ENCODE measurements at regions not wholly inside any gene's neighbourhood (a gene's known extent, or its start where the extent isn't known, plus 50 kb on each side); places are given as distances from the start of the nearest gene placed in this dataset.

GRCh38 chr1:65059930-65060538 lies 88.0 kb upstream of the AK4 start:
- Histone ChIP-seq H3K79me2 (ENCODE audit: control insufficient read depth in 1 of 2, insufficient read depth in 2 of 2, low read length in 2 of 2) (peaks cover 4 to 61% of the 10 kb centered on the region in 2 experiments; a peak in 3 of 4 replicates), H3K79me1 (ENCODE audit: low read depth, low read length) (no peaks in the 10 kb centered on the region; the same call in 1 of the 2 replicates), H3K4me1 (replicated peaks in 1 of 4; ENCODE audit: control insufficient read depth in 3 of 4, insufficient read depth in 4 of 4, low read length in 3 of 4) (peaks cover 0 to 3% (median 0%) of the 10 kb centered on the region in 4 experiments; a peak in 1 of 7 replicates), H2BK12ac (ENCODE audit: low read depth, low read length) (no peak overlapping the region), H3K9me3 (ENCODE audit: insufficient read depth in 2 of 2, low read depth in 1 of 2, low read length in 1 of 2) (no peaks in the 10 kb centered on the region), H3K27ac (ENCODE audit: low read depth, low read length) (no peak overlapping the region), H3K14ac (ENCODE audit: insufficient read length) (no peak overlapping the region), H4K20me1 (replicated peaks in 1 of 2; ENCODE audit: control insufficient read depth in 1 of 2, insufficient read depth in 2 of 2, low read length in 2 of 2) (peaks cover 3 to 10% of the 10 kb centered on the region in 2 experiments), H2BK5ac (ENCODE audit: low read depth, low read length) (no peak overlapping the region), H2BK15ac (ENCODE audit: low read length) (no peak overlapping the region), H4K5ac (ENCODE audit: insufficient read length, low read depth, low read length) (no peak overlapping the region), H3K23me2 (ENCODE audit: low read depth, low read length) (no peaks in the 10 kb centered on the region), H3K4ac (replicated peaks; ENCODE audit: insufficient read length, low read depth, low read length) (no peak overlapping the region), H2AFZ (ENCODE audit: low read length) (no peak overlapping the region), H2AK5ac (ENCODE audit: low read depth, low read length) (no peak overlapping the region), H2BK120ac (replicated peaks; ENCODE audit: low read depth, low read length) (no peak overlapping the region), H2BK20ac (ENCODE audit: low read length) (no peak overlapping the region), H3K36me3 (ENCODE audit: control insufficient read depth in 2 of 4, insufficient read depth in 4 of 4, low read length in 3 of 4) (peaks cover 9 to 25% (median 17%) of the 10 kb centered on the region in 4 experiments), H3K4me2 (ENCODE audit: insufficient read depth in 1 of 2, low read depth in 2 of 2, low read length in 2 of 2) (no peak overlapping the region), H3K18ac (ENCODE audit: extremely low read depth, low read length) (no peak overlapping the region), H3K4me3 (ENCODE audit: extremely low read depth in 1 of 4, insufficient read depth in 2 of 4, low read depth in 3 of 4, low read length in 4 of 4) (no peak overlapping the region), H3K23ac (ENCODE audit: insufficient read length) (no peak overlapping the region), H3K9ac (replicated peaks in 1 of 4; ENCODE audit: extremely low read depth in 1 of 4, low read depth in 3 of 4, low read length in 3 of 4) (no peak overlapping the region), H3K27me3 (replicated peaks in 1 of 4; ENCODE audit: control insufficient read depth in 3 of 4, extremely low read depth in 1 of 4, insufficient read depth in 3 of 4, low read length in 3 of 4) (no peaks in the 10 kb centered on the region; a peak in 1 of 7 replicates), H4K8ac (ENCODE audit: extremely low read depth, insufficient read depth, low read length) (no peak overlapping the region), H4K91ac (replicated peaks; ENCODE audit: insufficient read length, low read length) (no peak overlapping the region), H3K56ac (replicated peaks; ENCODE audit: insufficient read length, low read depth, low read length) (no peak overlapping the region)
- no peak for DNase-seq (ENCODE audit: low read depth in 1 of 2, low spot score in 2 of 2)
- WGBS, 2 experiments (ENCODE audit: extremely low coverage in 1 of 2, insufficient coverage in 1 of 2, insufficient read length in 1 of 2, insufficient replicate concordance in 2 of 2, low coverage in 1 of 2, low lambda C conversion rate in 2 of 2, missing lambda C conversion rate in 1 of 2) = 67% methylated on average over 7 of the region's 7 CpGs; no CpG with 5 or more reads in 1 of the 2 experiments
- FAIRE-seq = no peak
- POLR2A ChIA-PET (ENCODE audit: partially characterized antibody) = no interaction called here
- CTCF ChIA-PET (ENCODE audit: partially characterized antibody) = interaction anchor here (0.6 to 1.5 kb wide), 13 partner anchors 8 to 676 kb away, joined by 3 to 10 read pairs (median 3); no protein-coding TSS in a partner anchor
- TF ChIP-seq TBP (IDR thresholded peaks at IDR 0.05; ENCODE audit: low read depth, low read length) (no peak), CBX5 (IDR thresholded peaks at IDR 0.05; ENCODE audit: low read depth, low read length) (no peak), RAD21 (IDR thresholded peaks at IDR 0.05 in 1 of 2, conservative IDR thresholded peaks at IDR 0.05 in 1 of 2; ENCODE audit: low read depth in 2 of 2, low read length in 2 of 2) (peak; percentile 51 to 54), KDM5A (IDR thresholded peaks at IDR 0.05; ENCODE audit: low read length) (no peak), CREB1 (IDR thresholded peaks at IDR 0.05) (no peak), GTF2F1 (IDR thresholded peaks at IDR 0.05; ENCODE audit: borderline replicate concordance, low read depth, low read length) (no peak), KDM1A (IDR thresholded peaks at IDR 0.05; ENCODE audit: borderline replicate concordance, low read length) (no peak), CHD2 (IDR thresholded peaks at IDR 0.05; ENCODE audit: low read length) (no peak), SP2 (IDR thresholded peaks at IDR 0.05; ENCODE audit: low read length) (no peak), CBX8 (IDR thresholded peaks at IDR 0.05; ENCODE audit: borderline replicate concordance, low read depth, low read length) (no peak), NRF1 (IDR thresholded peaks at IDR 0.05; ENCODE audit: low read depth, low read length) (no peak), EP300 (IDR thresholded peaks at IDR 0.05; ENCODE audit: borderline replicate concordance in 1 of 2, low read depth in 2 of 2, low read length in 2 of 2) (no peak)

Measured in H1 (cell line).